Activated gamma-delta T cell treated with anti-CD3 and anti-CD28 coated beads, Interleukin-2, amount 50 U/mL, for 16 hours (primary cell): ENCODE measurements at regions not wholly inside any gene's neighbourhood (a gene's known extent, or its start where the extent isn't known, plus 50 kb on each side); places are given as distances from the start of the nearest gene placed in this dataset.
"Not testable (repeated sequence)": the region's sequence is repeated elsewhere in the genome, so short reads cannot be mapped to it uniquely, and the experiment has no call there.

Experiments used
- DNase-seq: peaks from one replicate; pipeline ENCODE4 v3.0.0-alpha.2; 2020; ENCODE audit warnings: low read depth

DNA sequence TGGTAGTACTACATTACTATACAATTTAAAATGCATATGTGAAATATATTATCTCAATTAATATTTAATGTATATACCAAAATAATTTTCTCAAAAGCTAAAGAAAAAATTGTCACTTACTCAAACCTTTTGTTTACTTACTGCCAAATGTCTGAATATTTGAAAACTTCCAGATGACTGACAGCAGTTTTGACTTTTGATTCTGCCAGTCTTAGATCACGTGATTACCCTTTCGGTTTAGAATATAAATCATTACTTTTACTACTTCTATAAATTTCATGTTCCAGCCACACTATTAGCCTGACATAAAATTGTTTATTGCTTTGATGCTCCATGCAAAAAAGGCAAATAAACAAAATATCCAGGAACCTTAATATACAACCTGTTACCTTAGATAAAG lies 680.7 kb upstream of the ID4 start:
- no peak for DNase-seq

DNA sequence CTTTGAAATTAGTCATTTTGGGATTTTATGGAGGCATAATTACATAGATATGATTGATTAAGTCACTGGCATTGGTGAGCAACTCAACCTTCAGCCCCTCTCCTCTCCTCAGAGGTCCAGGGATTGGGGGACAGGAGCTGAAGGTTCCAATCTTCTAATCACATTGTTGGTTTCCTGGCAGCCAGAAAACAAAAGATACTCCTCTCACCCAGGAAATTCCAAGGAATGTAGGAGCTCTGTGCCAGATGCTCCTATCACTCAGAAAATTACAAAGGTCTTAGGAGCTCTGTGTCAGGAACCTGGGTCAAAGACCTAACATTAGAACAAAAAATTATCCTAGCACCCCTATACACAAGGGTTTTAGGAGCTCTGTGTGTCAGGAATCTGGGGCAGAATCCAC lies 679.7 kb upstream of the ID4 start:
- no peak for DNase-seq

DNA sequence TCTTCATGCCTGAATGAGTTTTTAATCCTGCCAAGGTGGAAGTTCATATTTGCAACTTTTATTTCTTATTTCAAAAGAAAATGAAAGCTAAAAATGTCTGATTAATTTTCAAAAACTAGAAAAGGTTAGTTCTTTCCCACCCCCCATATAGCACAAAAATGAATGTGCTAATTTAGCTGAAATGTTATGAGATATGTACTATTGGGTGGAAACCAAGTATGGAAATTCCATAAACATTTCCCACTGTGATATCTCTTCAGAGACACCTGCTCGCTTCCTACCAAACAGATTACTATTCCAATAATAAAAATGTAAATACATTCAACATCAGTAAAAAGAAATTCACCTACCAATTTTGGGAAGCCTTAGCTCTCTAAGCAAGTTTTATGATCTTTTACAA lies 678.6 kb upstream of the ID4 start:
- no peak for DNase-seq

DNA sequence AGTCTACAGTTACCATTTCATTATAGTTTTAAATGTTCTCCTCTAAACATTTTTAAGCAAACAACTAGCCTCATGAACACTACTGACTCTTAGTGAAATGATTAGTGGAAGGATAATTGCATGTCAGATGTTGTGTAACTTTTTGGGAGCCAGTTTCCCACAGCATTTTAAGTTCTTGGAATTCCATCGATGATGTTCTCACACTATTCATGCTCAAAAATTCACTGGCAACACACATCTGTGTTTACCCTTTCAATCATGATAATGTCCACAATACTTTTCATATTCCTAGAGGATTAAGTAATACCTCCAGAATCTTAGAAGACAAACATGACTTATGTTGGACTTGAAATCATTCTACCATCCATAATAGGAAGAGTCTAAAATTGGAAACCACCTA lies 678.1 kb upstream of the ID4 start:
- DNase-seq = no peak

DNA sequence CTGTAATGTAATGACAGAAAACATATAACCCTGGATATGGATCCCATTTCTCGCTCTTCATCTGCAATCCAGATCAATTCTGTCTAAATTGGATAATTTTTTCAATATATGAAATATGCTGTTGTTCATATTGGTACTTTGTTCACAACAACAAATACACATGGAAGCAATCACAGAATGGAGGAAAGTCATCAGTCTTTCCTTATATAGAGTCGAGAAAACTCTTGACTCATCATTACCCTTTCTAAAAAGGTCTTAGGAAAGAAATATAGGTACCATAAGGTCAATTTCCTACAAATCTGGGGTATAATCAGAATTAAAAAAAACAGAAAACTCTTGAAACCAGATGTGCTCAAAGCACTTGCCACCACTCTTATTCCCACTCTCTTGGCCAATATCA lies 677.6 kb upstream of the ID4 start:
- no peak for DNase-seq

DNA sequence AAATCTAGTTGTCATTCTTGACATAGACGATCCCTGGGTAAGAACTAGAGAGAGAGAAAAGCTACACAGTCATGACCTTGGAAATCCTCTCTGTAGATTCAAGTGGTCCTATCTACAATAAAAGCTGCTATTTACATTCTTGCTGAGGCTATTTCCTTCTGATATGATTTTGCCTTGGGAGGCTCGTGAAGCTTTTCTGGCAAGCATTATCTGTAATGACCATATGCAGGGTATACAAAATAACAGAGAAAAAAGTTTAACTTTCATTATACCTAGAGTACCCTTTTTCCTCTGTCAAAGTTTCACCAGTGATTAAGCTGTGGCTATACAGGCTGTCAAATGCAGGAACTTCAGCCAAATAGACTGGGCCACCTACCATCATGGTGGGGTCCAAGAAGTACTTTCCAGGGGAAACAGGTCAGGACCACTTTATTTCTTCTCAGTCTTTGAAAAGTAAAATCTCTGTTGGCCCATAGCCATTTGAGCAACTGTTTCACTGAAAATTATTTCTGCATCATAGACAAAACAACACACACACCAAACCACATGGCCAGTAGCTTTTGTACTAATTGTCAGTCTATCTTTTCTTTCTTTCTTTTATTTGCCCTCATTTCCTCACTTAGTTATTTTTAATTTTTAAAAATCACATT lies 677.0 kb upstream of the ID4 start:
- DNase-seq = no peak

DNA sequence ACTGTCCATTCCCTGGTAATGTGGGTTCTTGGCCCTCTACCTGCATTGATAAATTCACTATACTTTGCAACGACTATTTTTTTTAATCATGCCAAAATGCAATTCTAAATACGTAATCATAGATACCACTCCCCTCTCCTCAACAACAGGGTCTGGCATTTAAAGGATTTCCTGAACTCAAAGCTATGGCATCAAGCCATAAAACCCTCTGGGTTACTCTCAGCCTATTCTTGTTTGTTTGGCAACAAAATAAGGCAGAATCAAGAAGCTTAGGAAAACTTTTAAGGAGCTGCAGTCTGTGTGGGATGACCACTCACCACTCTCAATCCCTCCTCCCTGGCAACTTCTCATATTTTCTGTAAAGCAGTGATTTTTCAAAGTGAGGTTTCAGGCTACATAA lies 669.9 kb upstream of the ID4 start:
- no peak for DNase-seq

DNA sequence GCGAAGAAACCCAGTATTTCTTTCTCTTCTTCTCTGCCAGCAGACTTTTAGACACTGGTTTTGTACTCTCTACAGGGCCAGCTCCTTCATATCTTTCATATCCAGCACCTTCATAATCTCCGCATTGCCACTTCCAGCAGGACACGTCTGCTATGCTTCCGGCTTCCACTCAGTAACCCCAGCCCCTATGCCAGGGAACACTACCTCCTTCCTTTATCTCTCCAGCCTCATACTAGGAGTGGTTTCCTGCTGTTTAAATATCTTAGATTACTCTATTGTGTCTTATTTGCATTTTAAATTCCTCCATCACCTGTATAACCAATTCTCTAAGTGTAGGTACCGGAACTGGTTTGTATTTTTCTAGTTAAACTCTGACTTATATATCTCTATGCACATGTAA lies 667.8 kb upstream of the ID4 start:
- no peak for DNase-seq

DNA sequence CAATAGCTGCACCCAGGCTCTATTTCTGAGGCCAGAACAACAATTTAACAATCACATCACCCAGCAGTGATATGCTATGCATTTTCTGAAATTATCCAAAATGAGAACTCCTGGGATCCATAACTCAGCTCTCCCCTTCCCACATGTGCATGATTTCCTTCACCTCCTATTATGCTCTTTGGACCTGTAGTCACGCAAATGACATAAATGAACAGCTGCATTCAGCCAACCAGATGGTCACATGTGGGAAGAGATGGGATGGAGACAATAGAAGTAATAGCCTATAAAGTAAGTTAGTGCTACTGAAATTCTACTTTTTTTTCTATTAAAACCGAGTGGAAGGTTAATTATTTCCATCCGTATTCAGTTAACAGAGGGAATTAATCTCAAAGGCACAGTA lies 662.1 kb upstream of the ID4 start:
- no peak for DNase-seq

DNA sequence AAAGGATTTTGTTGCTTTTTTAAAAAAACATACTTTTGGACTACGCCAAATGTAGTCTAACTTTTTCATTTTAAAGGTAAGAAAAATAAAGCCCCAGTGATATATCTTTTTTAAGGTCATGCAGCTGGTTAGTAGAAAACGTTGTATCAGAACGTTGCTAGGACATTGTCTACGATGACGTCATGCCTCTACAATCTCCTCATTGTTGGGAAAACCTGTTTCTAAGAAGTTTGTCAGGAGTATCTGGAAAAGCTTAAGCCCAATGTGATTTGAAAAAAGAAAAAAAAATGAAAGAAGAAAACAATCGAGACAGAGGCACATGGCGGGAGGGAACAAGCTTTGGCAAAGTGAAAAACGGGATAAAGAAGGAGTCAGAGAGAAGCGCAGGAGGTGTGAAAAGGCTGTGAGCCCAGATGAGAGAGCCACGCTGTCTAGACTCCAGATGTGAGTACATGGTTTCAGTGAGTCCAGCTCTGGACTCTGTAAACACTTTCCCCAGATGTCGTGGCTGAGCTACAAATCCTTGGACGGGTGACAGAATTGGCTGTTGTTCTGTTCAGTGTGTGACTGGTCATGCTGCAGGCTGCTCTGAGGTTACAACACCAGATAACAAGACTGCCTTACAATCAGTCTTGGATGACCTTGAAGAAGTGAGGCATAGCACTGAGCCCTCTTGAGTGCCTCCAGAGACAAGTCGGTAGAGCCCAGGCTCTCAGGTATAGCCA lies 656.7 kb upstream of the ID4 start:
- DNase-seq = no peak

DNA sequence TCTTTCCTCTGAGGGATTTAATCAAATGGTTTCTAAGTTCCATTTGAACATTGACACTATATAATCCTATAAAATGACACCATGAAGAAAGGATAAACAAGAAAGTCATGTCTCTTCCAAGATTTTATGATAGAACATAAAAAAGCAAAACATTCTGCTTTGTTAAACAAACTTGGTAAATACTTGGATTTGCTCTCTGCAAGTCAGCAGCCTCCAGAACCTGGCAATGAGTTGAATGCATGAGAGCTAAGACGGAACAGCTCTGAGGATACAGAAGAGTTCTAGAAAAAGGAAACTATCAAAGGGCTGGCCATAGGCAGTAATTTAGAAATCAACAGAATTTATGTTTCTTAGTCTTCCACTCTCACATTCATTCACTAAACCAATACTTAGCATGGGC lies 656.0 kb upstream of the ID4 start:
- no peak for DNase-seq

DNA sequence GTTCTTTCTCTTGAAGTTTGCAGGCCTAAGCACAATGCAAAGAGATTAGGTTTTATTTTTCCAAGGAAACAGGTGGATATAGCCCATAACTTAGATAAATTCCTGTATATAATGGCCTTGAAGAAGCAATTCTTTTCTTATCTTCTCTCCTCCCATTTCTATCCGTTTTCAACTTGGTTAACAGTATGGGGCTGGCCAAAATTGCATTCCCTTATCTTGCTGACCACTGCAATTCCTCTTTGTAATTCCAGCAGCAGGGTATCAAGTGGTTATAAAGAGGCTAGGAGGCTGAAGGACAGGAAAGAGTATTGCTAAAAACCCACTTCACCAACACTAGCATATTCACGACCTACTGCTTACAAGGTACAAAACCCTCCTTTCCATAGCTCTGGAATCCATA lies 643.5 kb upstream of the ID4 start:
- DNase-seq = no peak

DNA sequence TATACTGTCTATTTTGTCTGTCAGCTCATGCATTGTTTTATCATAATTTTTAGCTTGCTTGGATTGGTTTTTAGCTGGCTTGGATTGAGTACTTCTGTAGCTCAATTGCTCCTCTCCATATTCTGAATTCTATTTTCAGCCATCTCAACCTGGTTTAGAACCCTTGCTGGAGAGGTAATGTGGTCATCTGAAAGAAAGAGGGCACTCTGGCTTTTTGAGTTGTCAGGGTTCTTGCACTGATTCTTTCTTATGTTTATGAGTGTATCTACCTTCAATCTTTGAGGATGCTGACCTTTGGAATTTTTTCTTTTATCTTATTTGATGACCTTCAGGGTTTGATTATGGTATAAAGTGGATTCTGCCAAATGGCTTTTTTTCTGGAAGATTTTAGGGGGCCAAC lies 632.7 kb upstream of the ID4 start:
- no peak for DNase-seq

DNA sequence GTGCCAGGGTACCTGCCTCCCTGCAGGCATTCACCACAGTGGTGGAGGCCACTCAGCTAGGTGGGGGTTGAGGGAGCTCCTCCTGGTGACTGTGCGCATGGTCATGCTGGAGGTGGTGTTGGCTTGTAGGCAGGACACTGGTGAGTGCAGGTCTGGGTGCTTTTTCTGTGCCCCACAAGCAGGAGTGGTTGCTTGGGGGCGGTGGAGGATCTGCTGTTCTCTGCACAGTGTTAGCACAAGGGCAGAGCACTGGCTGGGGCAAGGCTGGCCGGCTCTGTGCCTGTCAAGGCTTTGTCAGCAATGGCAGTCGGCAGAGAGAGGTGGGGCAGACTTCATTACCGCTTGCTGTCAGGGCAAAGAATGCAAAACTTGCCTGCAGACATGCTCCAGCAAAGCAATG lies 632.1 kb upstream of the ID4 start:
- no peak for DNase-seq

DNA sequence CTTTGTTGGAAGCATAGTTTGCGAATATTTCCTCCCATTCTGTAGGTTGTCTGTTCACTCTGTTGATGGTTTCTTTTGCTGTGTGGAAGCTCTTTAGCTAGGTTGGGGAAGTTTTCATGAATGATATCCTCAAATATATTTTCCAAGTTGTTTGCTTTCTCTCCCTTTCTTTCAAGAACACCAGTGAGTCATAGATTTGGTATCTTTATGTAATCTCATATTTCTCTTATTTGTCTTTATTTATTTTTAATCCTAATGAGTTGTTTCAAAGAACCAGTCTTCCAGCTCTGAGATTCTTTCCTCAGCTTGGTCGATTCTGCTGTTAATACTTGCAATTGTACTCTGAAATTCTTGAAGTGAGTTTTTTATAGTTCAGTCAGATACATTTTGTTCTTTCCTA lies 628.0 kb upstream of the ID4 start:
- no peak for DNase-seq

DNA sequence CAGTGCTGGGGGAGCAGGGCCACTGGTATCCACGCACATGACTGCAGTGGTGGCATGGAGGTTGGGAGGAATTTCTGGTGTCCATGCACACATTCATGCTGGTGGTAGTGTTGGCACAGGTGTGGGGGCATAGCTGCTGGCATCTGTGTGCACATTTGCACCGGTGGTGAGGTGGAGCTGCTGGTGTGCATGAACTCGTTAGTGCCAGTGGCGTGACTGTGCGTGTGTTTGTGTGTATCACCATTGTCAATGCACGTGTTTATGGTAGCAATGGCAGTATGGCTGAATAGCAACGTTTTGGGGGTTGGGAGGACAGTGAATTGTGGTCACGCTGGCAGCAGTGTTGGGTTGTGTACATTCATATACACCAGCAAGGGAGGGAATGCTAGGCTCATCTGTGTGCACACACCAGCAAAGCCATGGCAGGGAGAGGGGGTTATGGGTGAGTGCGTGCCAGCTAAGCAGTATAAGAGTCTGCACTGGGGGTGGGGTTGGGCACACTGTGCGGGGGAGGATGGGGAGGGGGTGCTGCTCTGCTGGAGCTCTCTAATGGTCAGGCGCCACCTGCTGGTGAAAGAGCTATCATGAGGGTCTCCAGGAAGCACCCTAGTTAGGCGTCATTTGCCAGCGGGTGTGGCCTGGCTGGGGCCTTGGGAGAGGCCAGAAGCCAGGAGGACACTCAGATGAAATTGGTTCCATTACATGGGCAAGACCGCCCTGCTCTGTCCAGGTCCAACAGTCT lies 626.1 kb upstream of the ID4 start:
- no peak for DNase-seq

DNA sequence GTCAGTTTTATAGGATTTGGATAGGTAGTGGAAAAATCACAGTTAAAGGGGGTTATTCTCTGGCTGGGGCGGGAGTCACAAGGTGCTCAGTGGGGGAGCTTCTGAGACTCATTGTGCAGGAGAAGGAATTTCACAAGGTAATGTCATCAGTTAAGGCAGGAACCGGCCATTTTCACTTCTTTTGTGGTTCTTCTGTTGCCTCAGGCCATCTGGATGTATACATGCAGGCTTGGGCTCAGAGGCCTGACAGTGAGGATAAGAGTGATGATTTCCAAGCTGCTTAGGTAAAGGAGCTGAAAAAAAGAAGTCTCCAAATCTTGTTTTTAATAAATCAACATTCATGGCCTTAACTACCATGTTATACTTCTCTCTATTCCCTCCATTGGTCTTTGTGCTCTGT lies 622.9 kb upstream of the ID4 start:
- no peak for DNase-seq

DNA sequence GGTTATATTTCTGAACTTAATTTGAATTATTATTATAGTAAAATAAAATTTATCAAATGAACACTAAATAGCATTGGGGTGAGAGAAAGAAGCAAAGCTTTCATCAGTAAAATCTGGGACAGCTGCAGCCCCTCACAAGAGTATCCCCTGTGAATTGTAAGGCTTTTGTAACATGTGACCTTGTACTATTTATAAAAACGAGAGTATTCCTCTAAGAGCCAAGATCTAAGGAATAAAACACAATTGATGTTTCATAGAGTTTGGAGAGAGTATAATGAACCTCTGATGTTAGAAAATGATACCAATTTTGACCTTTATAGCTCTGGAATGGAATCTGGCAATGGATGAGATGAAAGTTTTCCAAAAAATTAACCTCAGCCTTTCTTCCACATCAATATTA lies 617.2 kb upstream of the ID4 start:
- no peak for DNase-seq

DNA sequence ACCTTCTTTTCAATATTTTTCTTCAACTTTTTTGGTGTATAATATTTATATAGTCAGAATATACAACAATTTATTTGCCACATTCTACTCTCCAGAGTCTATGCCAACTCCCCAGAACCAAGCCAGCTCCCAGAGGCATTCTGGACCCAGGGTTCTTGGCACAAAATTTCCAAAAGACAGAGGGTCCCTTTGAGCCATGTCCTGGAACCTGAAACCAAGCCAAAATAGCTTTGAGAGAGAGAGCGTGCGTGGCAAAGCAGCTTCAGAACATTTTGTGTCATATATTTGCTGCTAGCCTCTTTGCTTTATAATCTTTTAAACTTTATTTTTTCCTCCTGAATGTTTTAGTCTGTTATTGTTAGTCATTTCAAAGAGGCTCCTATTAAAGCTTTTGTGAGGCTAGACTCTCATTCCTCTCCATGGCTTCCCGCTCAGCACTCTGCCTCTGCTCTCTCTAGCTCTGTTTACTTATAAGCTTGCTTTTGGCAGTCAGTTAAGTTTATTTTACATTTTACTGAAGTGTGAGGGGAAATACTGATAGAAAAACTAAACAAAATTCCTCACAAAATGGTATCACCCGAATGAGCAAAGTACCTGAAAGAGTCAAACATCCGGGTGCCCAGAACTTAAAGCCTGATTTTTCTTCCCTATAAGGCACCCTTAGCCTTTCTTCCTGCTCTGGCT lies 605.1 kb upstream of the ID4 start:
- DNase-seq = no peak

DNA sequence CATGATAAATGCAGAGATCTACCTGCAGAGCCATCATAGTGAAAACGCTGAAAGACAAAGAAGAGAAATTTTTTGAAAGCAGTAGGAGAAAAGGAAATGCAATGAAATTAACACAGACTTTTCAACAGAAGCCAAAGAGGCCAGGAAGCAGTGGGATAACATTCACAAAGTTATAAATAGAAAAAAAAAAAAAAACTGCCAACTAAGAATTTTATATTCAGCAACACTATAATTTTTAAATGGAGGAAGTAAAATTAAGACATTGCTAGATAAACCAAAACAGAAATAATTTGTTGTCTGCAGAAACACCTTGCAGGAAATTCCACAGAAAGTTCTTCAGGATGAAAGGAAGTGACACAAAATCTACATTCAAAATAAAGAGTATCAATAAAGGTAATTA lies 591.5 kb upstream of the ID4 start:
- no peak for DNase-seq

DNA sequence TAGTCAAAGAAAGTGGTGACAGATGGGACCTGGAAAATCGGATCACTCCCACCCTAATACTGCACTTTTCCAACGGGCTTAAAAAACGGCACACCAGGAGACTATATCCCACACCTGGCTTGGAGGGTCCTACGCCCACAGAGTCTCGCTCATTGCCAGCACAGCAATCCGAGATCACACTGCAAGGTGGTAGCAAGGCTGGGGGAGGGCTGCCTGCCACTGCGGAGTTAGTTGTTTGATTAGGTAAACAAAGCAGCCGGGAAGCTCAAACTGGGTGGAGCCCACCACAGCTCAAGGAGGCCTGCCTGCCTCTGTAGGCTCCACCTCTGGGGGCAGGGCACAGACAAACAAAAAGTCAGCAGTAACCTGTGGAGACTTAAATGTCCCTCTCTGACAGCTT lies 590.0 kb upstream of the ID4 start:
- not testable (repeated sequence) for DNase-seq

DNA sequence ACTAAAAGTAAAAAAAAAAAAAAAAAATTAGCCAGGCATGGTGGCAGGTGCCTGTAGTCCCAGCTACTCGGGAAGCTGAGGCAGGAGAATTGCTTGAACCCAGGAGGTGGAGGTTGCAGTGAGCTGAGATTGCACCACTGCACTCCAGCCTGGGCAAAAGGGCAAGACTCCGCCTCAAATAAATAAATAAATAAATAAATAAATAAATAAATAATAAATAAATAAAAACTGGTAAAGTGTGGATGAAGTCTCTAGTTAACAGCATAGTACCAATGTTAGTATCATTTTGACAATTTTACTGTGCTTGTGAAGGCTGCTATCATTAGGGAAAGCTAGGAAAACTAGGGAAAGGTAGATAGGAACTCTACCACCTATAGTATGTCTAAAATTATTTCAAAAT lies 581.0 kb upstream of the ID4 start:
- not testable (repeated sequence) for DNase-seq

DNA sequence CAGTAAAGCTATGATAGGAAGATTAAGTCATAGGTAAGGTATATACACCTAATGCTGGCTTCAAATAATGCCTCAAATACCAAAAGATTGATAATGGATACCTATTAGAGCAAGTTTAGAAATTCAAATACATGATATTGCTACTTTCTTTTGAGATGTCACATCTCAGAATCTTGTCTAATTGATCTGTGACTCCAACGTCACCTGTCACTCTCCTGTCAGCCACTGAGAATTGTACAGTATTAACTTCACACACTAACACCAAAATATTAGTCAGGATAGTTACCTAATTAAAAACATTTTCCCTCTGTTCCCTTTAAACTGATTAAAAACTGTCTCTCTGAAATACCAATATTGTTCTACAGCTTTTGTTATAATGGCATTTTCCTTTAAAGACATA lies 575.5 kb upstream of the ID4 start:
- no peak for DNase-seq
